AG20443 (cell line): ENCODE measurements at regions not wholly inside any gene's neighbourhood (a gene's known extent, or its start where the extent isn't known, plus 50 kb on each side); places are given as distances from the start of the nearest gene placed in this dataset.

Source experiments
- DNase-seq: peaks from one replicate; pipeline ENCODE4 v3.0.0; 2012; ENCODE audit warnings: low spot score, mixed read lengths

- DNase-seq, result no peak
These were observed 1045.4 kb downstream of the DTWD2 start for GRCh38 chr5:117942861-117943519.

- DNase-seq, result no peak
These were observed 1095.1 kb downstream of the DTWD2 start for GRCh38 chr5:117893211-117893610.

- DNase-seq, result no peak
These were observed 1096.0 kb downstream of the DTWD2 start for GRCh38 chr5:117892360-117892759.

- DNase-seq, result no peak
These were observed 1098.8 kb downstream of the DTWD2 start for GRCh38 chr5:117889596-117889995.

GRCh38 chr5:117888688-117889087, 1099.7 kb downstream of the DTWD2 start:
- no peak for DNase-seq

- no peak for DNase-seq
These were observed 1106.7 kb downstream of the DTWD2 start for GRCh38 chr5:117881426-117882230.

GRCh38 chr5:117880932-117881331, 1107.4 kb downstream of the DTWD2 start:
- no peak for DNase-seq

- DNase-seq, result no peak
These were observed 1110.6 kb downstream of the DTWD2 start for GRCh38 chr5:117877731-117878130.

- no peak for DNase-seq
These were observed 1115.5 kb downstream of the DTWD2 start for GRCh38 chr5:117872798-117873368.

- DNase-seq, result no peak
These were observed 1118.8 kb downstream of the DTWD2 start for GRCh38 chr5:117869596-117869995.

- no peak for DNase-seq
These were observed 1124.6 kb downstream of the DTWD2 start for GRCh38 chr5:117863586-117864296.

GRCh38 chr5:117860550-117860949, 1127.8 kb downstream of the DTWD2 start:
- DNase-seq, result no peak

- no peak for DNase-seq
These were observed 1129.2 kb downstream of the DTWD2 start for GRCh38 chr5:117859176-117859575.

GRCh38 chr5:117856713-117857112, 1131.6 kb downstream of the DTWD2 start:
- no peak for DNase-seq

GRCh38 chr5:117837786-117838185, 1150.6 kb downstream of the DTWD2 start:
- no peak for DNase-seq

GRCh38 chr5:117833691-117834090, 1154.7 kb downstream of the DTWD2 start:
- no peak for DNase-seq

GRCh38 chr5:117829646-117830045, 1158.7 kb downstream of the DTWD2 start:
- no peak for DNase-seq

GRCh38 chr5:117813850-117814249, 1174.5 kb downstream of the DTWD2 start:
- DNase-seq, result no peak

- no peak for DNase-seq
These were observed 1175.5 kb downstream of the DTWD2 start for GRCh38 chr5:117812861-117813260.

GRCh38 chr5:117809251-117809650, 1179.1 kb downstream of the DTWD2 start:
- no peak for DNase-seq

- DNase-seq, result no peak
These were observed 1183.3 kb downstream of the DTWD2 start for GRCh38 chr5:117805058-117805457.

GRCh38 chr5:117803533-117803932, 1184.8 kb downstream of the DTWD2 start:
- DNase-seq, result no peak

- DNase-seq, result no peak
These were observed 1186.8 kb downstream of the DTWD2 start for GRCh38 chr5:117801583-117801982.
